ENCODE measurements at regions not wholly inside any gene's neighbourhood (a gene's known extent, or its start where the extent isn't known, plus 50 kb on each side); places are given as distances from the start of the nearest gene placed in this dataset.

DNA sequence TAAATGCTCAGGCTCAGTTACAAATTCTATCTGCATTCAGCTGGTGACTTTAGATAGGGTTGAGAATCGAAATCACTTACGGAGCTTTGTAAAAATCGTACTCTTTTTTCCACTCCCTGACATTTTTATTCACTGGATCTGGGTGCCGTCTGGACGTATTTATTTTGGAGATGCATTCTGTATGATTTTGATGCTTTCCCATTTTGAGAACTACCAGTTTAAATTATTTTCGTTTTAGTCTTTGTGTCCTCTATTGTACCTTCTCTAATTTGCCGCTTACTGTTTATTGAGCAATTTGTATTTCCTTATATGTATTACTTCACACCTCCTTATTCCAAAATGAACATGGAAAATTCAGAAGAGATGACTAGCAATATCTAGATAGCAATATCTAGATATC, 96.2 kb downstream of the FASLG start:
- Histone ChIP-seq H3K36me3 (replicated peaks in 1 of 2; ENCODE audit: control insufficient read depth in 1 of 2, insufficient read depth in 2 of 2, low read length in 1 of 2) (no peaks in the 10 kb centered on the region), H3F3A (replicated peaks; ENCODE audit: insufficient read depth) (no peaks in the 10 kb centered on the region), H3K9ac (no peak overlapping the region), H3K4me3 (ENCODE audit: low read depth in 2 of 2, low read length in 1 of 2) (no peak overlapping the region), H3K79me2 (ENCODE audit: insufficient read depth) (no peaks in the 10 kb centered on the region), H3K4me2 (no peak overlapping the region), H3K9me3 (no peaks in the 10 kb centered on the region), H3K27ac (ENCODE audit: low read depth in 2 of 2, low read length in 1 of 2) (no peak overlapping the region), H3K27me3 (ENCODE audit: insufficient read depth) (no peaks in the 10 kb centered on the region), H3K4me1 (ENCODE audit: control insufficient read depth in 1 of 2, insufficient read depth in 2 of 2, low read depth in 1 of 2, low read length in 1 of 2) (no peaks in the 10 kb centered on the region), H3K9me2 (no peaks in the 10 kb centered on the region), H2AFZ (ENCODE audit: low read depth) (no peak overlapping the region), H4K20me1 (ENCODE audit: insufficient read depth) (no peaks in the 10 kb centered on the region)
- WGBS (ENCODE audit: low lambda C conversion rate) = 66% methylated on average over 7 of the region's 7 CpGs
- POLR2A ChIA-PET = no interaction called here
- DNase-seq = no peak
- CTCF ChIA-PET = interaction anchor here (1.0 to 2.7 kb wide), 2 partner anchors 10 to 12 kb away, joined by 3 to 13 read pairs; no protein-coding TSS in a partner anchor
- TF ChIP-seq, protein P1, sequence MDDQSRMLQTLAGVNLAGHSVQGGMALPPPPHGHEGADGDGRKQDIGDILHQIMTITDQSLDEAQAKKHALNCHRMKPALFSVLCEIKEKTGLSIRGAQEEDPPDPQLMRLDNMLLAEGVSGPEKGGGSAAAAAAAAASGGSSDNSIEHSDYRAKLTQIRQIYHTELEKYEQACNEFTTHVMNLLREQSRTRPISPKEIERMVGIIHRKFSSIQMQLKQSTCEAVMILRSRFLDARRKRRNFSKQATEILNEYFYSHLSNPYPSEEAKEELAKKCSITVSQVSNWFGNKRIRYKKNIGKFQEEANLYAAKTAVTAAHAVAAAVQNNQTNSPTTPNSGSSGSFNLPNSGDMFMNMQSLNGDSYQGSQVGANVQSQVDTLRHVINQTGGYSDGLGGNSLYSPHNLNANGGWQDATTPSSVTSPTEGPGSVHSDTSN (IDR thresholded peaks at IDR 0.05) = no peak
- TF ChIP-seq, protein P2, sequence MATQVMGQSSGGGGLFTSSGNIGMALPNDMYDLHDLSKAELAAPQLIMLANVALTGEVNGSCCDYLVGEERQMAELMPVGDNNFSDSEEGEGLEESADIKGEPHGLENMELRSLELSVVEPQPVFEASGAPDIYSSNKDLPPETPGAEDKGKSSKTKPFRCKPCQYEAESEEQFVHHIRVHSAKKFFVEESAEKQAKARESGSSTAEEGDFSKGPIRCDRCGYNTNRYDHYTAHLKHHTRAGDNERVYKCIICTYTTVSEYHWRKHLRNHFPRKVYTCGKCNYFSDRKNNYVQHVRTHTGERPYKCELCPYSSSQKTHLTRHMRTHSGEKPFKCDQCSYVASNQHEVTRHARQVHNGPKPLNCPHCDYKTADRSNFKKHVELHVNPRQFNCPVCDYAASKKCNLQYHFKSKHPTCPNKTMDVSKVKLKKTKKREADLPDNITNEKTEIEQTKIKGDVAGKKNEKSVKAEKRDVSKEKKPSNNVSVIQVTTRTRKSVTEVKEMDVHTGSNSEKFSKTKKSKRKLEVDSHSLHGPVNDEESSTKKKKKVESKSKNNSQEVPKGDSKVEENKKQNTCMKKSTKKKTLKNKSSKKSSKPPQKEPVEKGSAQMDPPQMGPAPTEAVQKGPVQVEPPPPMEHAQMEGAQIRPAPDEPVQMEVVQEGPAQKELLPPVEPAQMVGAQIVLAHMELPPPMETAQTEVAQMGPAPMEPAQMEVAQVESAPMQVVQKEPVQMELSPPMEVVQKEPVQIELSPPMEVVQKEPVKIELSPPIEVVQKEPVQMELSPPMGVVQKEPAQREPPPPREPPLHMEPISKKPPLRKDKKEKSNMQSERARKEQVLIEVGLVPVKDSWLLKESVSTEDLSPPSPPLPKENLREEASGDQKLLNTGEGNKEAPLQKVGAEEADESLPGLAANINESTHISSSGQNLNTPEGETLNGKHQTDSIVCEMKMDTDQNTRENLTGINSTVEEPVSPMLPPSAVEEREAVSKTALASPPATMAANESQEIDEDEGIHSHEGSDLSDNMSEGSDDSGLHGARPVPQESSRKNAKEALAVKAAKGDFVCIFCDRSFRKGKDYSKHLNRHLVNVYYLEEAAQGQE (IDR thresholded peaks at IDR 0.05; ENCODE audit: low read depth, low read length) = no peak
- TF ChIP-seq YY1 (IDR thresholded peaks at IDR 0.05; ENCODE audit: low read depth) = no peak
- no peak for TF ChIP-seq POLR2AphosphoS5 (IDR thresholded peaks at IDR 0.05; ENCODE audit: low read depth, low read length)
- TF ChIP-seq EZH2phosphoT487 (IDR thresholded peaks at IDR 0.05; ENCODE audit: borderline replicate concordance, low read depth) = no peak
- TF ChIP-seq JUND (IDR thresholded peaks at IDR 0.05) = no peak
- no peak for TF ChIP-seq FOSL2 (IDR thresholded peaks at IDR 0.05; ENCODE audit: borderline replicate concordance, low read depth)
- TF ChIP-seq, protein P3, sequence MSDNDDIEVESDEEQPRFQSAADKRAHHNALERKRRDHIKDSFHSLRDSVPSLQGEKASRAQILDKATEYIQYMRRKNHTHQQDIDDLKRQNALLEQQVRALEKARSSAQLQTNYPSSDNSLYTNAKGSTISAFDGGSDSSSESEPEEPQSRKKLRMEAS (IDR thresholded peaks at IDR 0.05; ENCODE audit: low read depth) = no peak
- TF ChIP-seq GABPA (IDR thresholded peaks at IDR 0.05; ENCODE audit: low read depth) = no peak
- no peak for TF ChIP-seq RFX5 (IDR thresholded peaks at IDR 0.05; ENCODE audit: low read length)
- TF ChIP-seq EP300 (IDR thresholded peaks at IDR 0.05; ENCODE audit: borderline replicate concordance in 1 of 2, low read depth in 1 of 2, low read length in 1 of 2) = no peak
- no peak for TF ChIP-seq RAD21 (IDR thresholded peaks at IDR 0.05; ENCODE audit: low read length)
- TF ChIP-seq SIN3A (IDR thresholded peaks at IDR 0.05; ENCODE audit: borderline replicate concordance, low read depth, low read length) = no peak
- no peak for TF ChIP-seq MXI1 (IDR thresholded peaks at IDR 0.05; ENCODE audit: low read depth, low read length)
- no peak for TF ChIP-seq FOXJ3 (CRISPR knock-in tag; IDR thresholded peaks at IDR 0.05)
- TF ChIP-seq MEF2A (IDR thresholded peaks at IDR 0.05; ENCODE audit: borderline replicate concordance, low read depth) = no peak
- TF ChIP-seq, protein P4, sequence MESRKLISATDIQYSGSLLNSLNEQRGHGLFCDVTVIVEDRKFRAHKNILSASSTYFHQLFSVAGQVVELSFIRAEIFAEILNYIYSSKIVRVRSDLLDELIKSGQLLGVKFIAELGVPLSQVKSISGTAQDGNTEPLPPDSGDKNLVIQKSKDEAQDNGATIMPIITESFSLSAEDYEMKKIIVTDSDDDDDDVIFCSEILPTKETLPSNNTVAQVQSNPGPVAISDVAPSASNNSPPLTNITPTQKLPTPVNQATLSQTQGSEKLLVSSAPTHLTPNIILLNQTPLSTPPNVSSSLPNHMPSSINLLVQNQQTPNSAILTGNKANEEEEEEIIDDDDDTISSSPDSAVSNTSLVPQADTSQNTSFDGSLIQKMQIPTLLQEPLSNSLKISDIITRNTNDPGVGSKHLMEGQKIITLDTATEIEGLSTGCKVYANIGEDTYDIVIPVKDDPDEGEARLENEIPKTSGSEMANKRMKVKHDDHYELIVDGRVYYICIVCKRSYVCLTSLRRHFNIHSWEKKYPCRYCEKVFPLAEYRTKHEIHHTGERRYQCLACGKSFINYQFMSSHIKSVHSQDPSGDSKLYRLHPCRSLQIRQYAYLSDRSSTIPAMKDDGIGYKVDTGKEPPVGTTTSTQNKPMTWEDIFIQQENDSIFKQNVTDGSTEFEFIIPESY (IDR thresholded peaks at IDR 0.05; ENCODE audit: borderline replicate concordance, low read depth) = no peak
- no peak for TF ChIP-seq NFIC (IDR thresholded peaks at IDR 0.05; ENCODE audit: borderline replicate concordance)

Data from SK-N-SH (cell line).